LNCaP clone FGC (cell line): ENCODE measurements at regions not wholly inside any gene's neighbourhood (a gene's known extent, or its start where the extent isn't known, plus 50 kb on each side); places are given as distances from the start of the nearest gene placed in this dataset.

Experiments used
- DNase-seq: peaks from one replicate; pipeline ENCODE4 v3.0.0-alpha.2; 2011; ENCODE audit warnings: low read depth
- H3K4me3 ChIP-seq: 2 replicates; pipeline ENCODE4 v1.5.1; 2011; ENCODE audit warnings: mild to moderate bottlenecking, low read depth, low read length, control low read depth
- TF ChIP-seq, protein P1 (sequence below): IDR thresholded peaks from 2 replicates; pipeline ENCODE4 v1.5.1; 2012; ENCODE audit warnings: mild to moderate bottlenecking; ENCODE audit not compliant: control insufficient read depth, insufficient read depth; ENCODE audit errors: extremely low read depth

DNA sequence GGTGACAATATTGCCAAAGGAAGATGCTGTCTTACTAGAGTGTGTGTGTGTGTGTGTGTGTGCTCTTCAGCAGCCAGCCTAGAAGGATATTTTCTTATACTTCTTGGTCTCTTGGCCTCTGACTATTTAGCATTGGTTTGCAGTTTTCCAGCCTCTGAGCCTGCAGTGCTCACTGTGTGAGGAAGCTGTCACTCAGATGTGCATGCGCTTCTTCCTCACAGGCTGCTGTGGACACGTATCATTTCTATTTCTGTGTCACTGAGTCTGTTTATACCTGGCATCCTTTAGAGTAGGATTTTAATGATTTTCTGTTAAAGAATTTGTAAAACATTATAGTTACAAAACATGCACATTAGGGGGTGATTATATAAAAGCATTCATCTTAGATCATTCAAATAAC is 83.3 kb downstream of the ALDH8A1 start:
- no peak overlapping the region for H3K4me3 ChIP-seq
- TF ChIP-seq, protein P1, sequence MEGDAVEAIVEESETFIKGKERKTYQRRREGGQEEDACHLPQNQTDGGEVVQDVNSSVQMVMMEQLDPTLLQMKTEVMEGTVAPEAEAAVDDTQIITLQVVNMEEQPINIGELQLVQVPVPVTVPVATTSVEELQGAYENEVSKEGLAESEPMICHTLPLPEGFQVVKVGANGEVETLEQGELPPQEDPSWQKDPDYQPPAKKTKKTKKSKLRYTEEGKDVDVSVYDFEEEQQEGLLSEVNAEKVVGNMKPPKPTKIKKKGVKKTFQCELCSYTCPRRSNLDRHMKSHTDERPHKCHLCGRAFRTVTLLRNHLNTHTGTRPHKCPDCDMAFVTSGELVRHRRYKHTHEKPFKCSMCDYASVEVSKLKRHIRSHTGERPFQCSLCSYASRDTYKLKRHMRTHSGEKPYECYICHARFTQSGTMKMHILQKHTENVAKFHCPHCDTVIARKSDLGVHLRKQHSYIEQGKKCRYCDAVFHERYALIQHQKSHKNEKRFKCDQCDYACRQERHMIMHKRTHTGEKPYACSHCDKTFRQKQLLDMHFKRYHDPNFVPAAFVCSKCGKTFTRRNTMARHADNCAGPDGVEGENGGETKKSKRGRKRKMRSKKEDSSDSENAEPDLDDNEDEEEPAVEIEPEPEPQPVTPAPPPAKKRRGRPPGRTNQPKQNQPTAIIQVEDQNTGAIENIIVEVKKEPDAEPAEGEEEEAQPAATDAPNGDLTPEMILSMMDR, result no peak
- no peak for DNase-seq

DNA sequence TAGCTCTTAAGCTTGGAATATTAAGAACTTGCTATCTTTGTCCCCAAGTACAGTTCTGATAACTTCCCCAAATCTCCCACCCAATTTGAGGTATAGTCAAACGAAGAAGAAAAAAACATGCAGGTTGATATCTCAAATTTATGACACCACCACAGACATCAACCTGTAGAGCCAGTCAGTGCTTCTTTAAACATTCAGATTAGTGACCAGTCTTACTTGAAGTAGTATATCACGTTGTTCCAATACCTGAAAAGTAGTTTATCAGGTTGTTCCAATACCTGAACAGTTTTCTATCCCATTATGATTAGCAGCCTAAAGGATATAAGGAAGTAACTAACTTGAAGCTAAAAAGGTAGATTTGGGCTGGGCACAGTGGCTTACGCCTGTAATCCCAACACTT is 85.3 kb downstream of the ALDH8A1 start:
- no peak for DNase-seq
- no peak overlapping the region for H3K4me3 ChIP-seq
- TF ChIP-seq, protein P1, result no peak

DNA sequence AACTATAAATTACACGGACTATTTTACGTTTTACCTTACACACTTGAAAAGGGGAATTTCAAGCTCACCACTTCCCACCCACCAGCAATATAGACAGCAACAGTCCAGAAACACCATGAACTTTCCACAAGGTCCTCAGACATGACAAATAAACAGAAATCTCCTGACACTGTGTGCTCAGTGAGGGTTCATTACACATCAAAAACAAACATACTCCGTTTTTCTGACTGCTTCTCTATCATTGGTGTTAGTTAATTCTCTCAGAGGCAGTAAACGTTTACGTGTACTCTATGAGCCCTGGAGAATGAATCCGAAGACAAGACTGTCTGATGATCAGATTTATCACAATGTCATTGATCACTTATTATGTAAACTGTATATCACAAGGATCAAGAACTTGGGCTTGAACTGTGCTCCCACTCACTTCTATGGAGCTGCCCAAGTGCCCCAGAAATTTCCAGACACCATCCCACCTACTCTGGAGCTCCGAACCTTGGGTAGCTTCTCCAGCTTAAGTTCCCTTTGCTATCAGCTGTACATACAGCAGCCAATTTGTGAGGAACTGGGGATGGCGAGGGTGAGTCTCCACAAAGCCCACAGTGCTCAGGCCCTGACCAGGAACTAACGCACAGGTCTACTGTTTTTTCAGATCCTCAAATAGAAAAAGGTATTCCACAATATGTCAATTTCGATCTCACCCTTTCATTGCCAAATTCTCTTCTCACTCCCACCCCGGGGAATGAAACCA is 86.0 kb downstream of the ALDH8A1 start:
- TF ChIP-seq, protein P1, result no peak
- H3K4me3 ChIP-seq, result no peak overlapping the region

DNA sequence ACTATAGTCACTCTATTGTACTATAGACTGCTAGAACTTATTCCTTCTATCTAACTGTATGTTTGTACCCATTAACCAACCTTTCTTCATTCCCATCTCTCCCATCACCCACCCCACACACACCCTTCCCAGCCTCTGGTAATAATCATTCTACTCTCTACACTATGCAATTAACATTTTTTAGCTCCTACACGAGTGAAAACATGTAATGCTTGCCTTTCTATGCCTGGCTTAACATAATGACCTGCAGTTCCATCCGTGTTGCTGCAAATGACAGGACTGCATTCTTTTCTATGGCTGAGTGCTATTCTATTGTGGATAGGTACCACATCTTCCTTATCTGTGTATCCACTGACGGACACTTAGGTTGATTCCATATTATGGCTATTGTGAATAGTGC is 95.5 kb downstream of the ALDH8A1 start:
- H3K4me3 ChIP-seq, result no peak overlapping the region
- DNase-seq, result no peak
- TF ChIP-seq, protein P1, result no peak

More for the DNA sequence above, 86.0 kb downstream of the ALDH8A1 start:
- peak; percentile 18 for DNase-seq

DNA sequence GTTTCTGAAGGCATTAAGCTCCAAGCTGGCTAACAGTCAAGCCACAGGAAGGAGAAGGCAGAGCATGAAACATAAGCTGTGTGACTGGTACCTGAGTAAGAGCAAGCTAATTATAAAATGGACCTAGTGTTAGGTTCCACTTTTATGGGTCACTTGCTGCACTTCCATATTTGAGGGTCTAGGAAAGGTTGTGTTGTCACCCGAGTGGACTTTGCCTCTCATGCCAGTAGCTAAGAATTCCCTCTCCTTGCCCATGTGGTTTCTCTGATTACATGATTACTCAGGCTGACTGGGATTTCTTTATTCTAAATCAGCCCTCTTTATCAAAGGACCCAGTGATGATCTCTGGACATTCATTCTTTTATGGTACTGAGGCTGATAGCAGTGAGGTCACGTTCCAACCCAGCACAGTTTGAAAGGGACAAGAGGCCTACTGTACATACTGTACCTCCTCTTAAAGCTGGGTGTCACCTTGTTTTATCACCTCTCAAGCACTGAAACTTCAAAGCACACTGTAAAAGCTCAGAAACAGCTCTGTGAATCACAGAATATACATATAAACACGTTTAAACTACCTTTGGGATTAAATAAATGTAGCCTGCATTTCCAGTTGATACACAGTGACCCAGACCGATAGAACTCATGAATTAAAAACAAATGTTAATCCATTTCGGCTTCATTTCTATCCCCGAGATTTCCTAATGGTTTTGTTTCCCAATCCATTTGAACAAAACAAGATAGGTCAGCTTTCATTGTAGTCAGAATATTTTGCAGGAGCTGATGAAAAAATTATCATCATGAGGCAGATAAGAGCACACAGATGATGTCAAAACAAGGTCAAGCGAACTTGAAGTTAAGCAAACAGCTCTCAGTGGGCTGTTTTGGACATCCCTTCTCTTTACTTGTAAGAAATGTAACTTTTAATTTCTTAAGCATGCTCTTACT is 96.5 kb downstream of the ALDH8A1 start:
- no peak for DNase-seq

DNA sequence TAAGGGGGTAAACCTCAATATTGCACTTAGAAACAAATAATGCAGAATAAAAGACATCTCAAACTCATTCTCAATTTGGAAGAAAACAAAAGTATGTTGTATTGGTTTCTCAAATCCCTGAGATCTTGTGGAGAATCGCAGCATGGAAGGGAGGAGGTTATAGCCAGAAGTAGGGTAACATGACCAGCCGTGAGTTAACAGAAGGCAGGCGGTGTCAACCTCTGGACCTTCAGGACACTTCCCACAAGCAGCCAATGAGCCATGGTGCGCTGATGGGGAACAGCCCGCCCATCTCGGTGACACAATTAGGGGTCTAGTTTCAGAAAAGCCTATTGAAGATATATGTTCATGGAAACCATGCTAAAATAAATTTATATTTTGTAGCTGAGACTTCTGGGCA is 98.4 kb downstream of the ALDH8A1 start:
- no peak overlapping the region for H3K4me3 ChIP-seq
- DNase-seq, result no peak
- TF ChIP-seq, protein P1, result no peak

More for the DNA sequence above, 96.5 kb downstream of the ALDH8A1 start:
- TF ChIP-seq, protein P1, result no peak
- no peak overlapping the region for H3K4me3 ChIP-seq
